Prostate gland (tissue), 2 donors: ENCODE measurements at regions not wholly inside any gene's neighbourhood (a gene's known extent, or its start where the extent isn't known, plus 50 kb on each side); places are given as distances from the start of the nearest gene placed in this dataset.

Experiments used
- DNase-seq: peaks from one replicate; pipeline ENCODE4 v3.0.0-alpha.2; 2019; ENCODE audit warnings: low spot score
- H3K27ac ChIP-seq, 2 donors: fragments of 200-600 bp; sonication (generic); 2 replicates each; pipeline ENCODE4 v1.5.1; 2017 to 2019
- H3K27me3 ChIP-seq: fragments of 200-600 bp; sonication (generic); replicated peaks from 2 replicates; pipeline ENCODE4 v1.5.1; 2019; ENCODE audit not compliant: insufficient read depth
- H3K36me3 ChIP-seq, 2 donors: fragments of 200-600 bp; sonication (generic); 1 replicate in 1 of 2; 2 replicates in 1 of 2; pipeline versions ENCODE4 v1.5.1 to v1.8.1; 2017 to 2019
- H3K4me1 ChIP-seq: fragments of 200-600 bp; sonication (generic); replicated peaks from 2 replicates; pipeline ENCODE4 v1.5.1; 2019
- H3K4me3 ChIP-seq, 2 donors: fragments of 200-600 bp; sonication (generic); 2 replicates each; pipeline ENCODE4 v1.5.1; 2017 to 2019
- H3K9me3 ChIP-seq: fragments of 200-600 bp; sonication (generic); 2 replicates; pipeline ENCODE4 v1.5.1; 2017
- CTCF ChIP-seq, 4 experiments: fragments of 200-600 bp in 2 of 4; fragments of 450-650 bp in 2 of 4; sonication (generic) in 2 of 4; IDR thresholded peaks; 1 replicate in 3 of 4; 2 replicates in 1 of 4; pipeline ENCODE4 v1.5.1; 2016 to 2019; ENCODE audit warnings: antibody characterized with exemption in 4 of 4, mild to moderate bottlenecking in 2 of 4, moderate library complexity in 2 of 4
- POLR2A ChIP-seq: fragments of 450-650 bp; IDR thresholded peaks from one replicate; pipeline ENCODE4 v1.6.1; 2016; ENCODE audit warnings: antibody characterized with exemption, mild to moderate bottlenecking
- POLR2AphosphoS5 ChIP-seq: sonication (generic); formaldehyde crosslinking; IDR thresholded peaks from one replicate; pipeline ENCODE4 v1.6.1; 2017; ENCODE audit warnings: antibody characterized with exemption
- WGBS: methylation state at CpG from one replicate; pipeline ENCODE4 v1.1.5; 2018; 5-methylcytosine and 5-hydroxymethylcytosine counted together
- intact Hi-C: fragments of 100-400 bp; cut with DNase I; formaldehyde crosslinking; loops from one replicate; pipeline ENCODE4 v1.14.2; 2022

GRCh38 chr9:86836797-86837196, 110.5 kb downstream of the GAS1 start:
- intact Hi-C loops: no loop called here
- Histone ChIP-seq H3K27ac (no peak overlapping the region), H3K36me3 (no peaks in the 10 kb centered on the region)

DNA sequence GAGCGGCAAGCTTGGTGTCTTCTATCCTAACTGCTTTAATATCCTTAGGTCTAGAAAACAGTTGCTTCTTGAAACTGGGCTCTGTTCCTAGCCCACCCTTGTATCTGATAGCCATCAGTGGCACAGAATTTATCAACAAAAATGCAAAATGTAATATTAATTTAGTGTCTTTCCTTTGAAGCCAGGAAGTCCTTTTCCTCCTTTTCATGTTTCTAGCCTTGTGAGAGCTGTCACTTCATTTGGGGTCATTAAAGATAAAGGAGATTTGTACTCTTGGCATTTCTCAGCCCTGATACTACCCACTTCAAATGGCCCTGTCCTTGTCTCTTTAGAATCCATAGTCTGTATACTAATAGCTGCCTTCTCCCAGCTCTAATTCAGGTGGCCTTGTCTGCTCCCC, 111.0 kb downstream of the GAS1 start:
- 97% methylated on average over 1 of the region's 1 CpG for WGBS
- intact Hi-C loops: no loop called here
- no peaks in the 10 kb centered on the region for H3K36me3 ChIP-seq
- no peak overlapping the region for H3K27ac ChIP-seq
- no peaks in the 10 kb centered on the region for H3K9me3 ChIP-seq
- TF ChIP-seq CTCF (IDR thresholded peaks at IDR 0.05) (no peak), POLR2AphosphoS5 (no peak), POLR2A (no peak)
- no peak for DNase-seq
- no peaks in the 10 kb centered on the region for H3K27me3 ChIP-seq
- no peak overlapping the region for H3K4me3 ChIP-seq
- H3K4me1 ChIP-seq: no peaks in the 10 kb centered on the region

More at GRCh38 chr9:86836797-86837196, 110.5 kb downstream of the GAS1 start:
- no peaks in the 10 kb centered on the region for H3K4me1 ChIP-seq
- no peak overlapping the region for H3K4me3 ChIP-seq
- no peak for DNase-seq
- no peaks in the 10 kb centered on the region for H3K27me3 ChIP-seq
- no peaks in the 10 kb centered on the region for H3K9me3 ChIP-seq
- TF ChIP-seq POLR2A (no peak), POLR2AphosphoS5 (no peak), CTCF (IDR thresholded peaks at IDR 0.05) (no peak)
- 78% methylated on average over 5 of the region's 5 CpGs for WGBS

- no peaks in the 10 kb centered on the region for H3K36me3 ChIP-seq
- no peak for TF ChIP-seq POLR2AphosphoS5
- no peak for TF ChIP-seq POLR2A
- no peak for TF ChIP-seq CTCF (IDR thresholded peaks at IDR 0.05)
- WGBS: 51% methylated on average over 2 of the region's 2 CpGs
- H3K27me3 ChIP-seq: no peaks in the 10 kb centered on the region
- no peaks in the 10 kb centered on the region for H3K4me1 ChIP-seq
- intact Hi-C loops: no loop called here
- H3K4me3 ChIP-seq: no peak overlapping the region
- no peak overlapping the region for H3K27ac ChIP-seq
- no peaks in the 10 kb centered on the region for H3K9me3 ChIP-seq
- DNase-seq: no peak
Observed at GRCh38 chr9:86830356-86830755, 117.0 kb downstream of the GAS1 start.

- no peak for DNase-seq
- Histone ChIP-seq H3K9me3 (no peaks in the 10 kb centered on the region), H3K4me1 (no peaks in the 10 kb centered on the region), H3K36me3 (no peaks in the 10 kb centered on the region), H3K27ac (no peak overlapping the region), H3K4me3 (no peak overlapping the region), H3K27me3 (no peaks in the 10 kb centered on the region)
- 78% methylated on average over 1 of the region's 1 CpG for WGBS
- no peak for TF ChIP-seq POLR2A
- intact Hi-C loops: no loop called here
Observed at GRCh38 chr9:86829496-86830046, 117.7 kb downstream of the GAS1 start.

DNA sequence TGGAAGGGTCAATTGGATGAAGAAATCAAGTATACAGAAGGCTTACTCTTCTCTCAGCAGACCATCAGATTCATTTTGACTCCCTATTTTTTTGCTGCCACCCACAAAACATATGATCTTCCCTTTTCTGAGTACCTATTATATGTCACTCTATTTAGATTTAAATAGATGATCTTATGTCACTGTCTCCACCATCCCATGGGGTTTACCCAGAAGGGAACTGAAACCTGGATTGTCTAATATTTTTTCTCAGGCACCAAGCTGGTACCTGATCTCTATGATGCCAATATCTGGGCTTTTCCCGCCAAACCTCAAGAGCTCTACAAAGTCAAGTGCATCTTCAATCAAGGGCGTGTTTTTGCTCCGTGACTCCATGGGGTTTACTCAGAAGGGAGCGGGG, 118.7 kb downstream of the GAS1 start:
- WGBS: 87% methylated on average over 4 of the region's 4 CpGs
- no peaks in the 10 kb centered on the region for H3K4me1 ChIP-seq
- DNase-seq: no peak

More for the DNA sequence above, 118.7 kb downstream of the GAS1 start:
- Histone ChIP-seq H3K27ac (no peak overlapping the region), H3K36me3 (no peaks in the 10 kb centered on the region), H3K27me3 (no peaks in the 10 kb centered on the region), H3K9me3 (no peaks in the 10 kb centered on the region), H3K4me3 (no peak overlapping the region)
- TF ChIP-seq POLR2AphosphoS5: no peak
- TF ChIP-seq CTCF (IDR thresholded peaks at IDR 0.05): no peak
- no peak for TF ChIP-seq POLR2A
- intact Hi-C loops: no loop called here
